GM12874 (cell line): ENCODE measurements at regions not wholly inside any gene's neighbourhood (a gene's known extent, or its start where the extent isn't known, plus 50 kb on each side); places are given as distances from the start of the nearest gene placed in this dataset.
A peak's percentile ranks its signal among the peaks of the same experiment; 100 is the strongest.

Experiments
- CTCF ChIP-seq: IDR thresholded peaks from 2 replicates; pipeline ENCODE4 v1.5.1; 2011; ENCODE audit warnings: low read depth, mild to moderate bottlenecking, control low read depth, low read length, moderate library complexity; ENCODE audit not compliant: insufficient read depth

GRCh38 chr6:25050356-25050755, 114.6 kb upstream of the RIPOR2 start:
- no peak for TF ChIP-seq CTCF

GRCh38 chr6:25051083-25051482, 115.3 kb upstream of the RIPOR2 start:
- no peak for TF ChIP-seq CTCF

GRCh38 chr6:25052181-25052580, 116.4 kb upstream of the RIPOR2 start:
- TF ChIP-seq CTCF = no peak

- 0 out of 2 replicates have a peak, but pooled peaks have one; percentile 15 for TF ChIP-seq CTCF
Observed at GRCh38 chr6:25053875-25054371, 118.2 kb upstream of the RIPOR2 start.

- no peak for TF ChIP-seq CTCF
Observed at GRCh38 chr6:25054469-25054868, 118.7 kb upstream of the RIPOR2 start.

- TF ChIP-seq CTCF = no peak
Observed at GRCh38 chr6:25056130-25056529, 120.4 kb upstream of the RIPOR2 start.

- TF ChIP-seq CTCF = no peak
Observed at GRCh38 chr6:25057111-25057905, 121.5 kb upstream of the RIPOR2 start.
